Germinal center (tissue), 1 donor: ENCODE measurements at regions not wholly inside any gene's neighbourhood (a gene's known extent, or its start where the extent isn't known, plus 50 kb on each side); places are given as distances from the start of the nearest gene placed in this dataset.

Experiments
- DNase-seq: peaks from one replicate; pipeline ENCODE4 v3.0.0; 2012; ENCODE audit warnings: mixed read lengths, low spot score

DNA sequence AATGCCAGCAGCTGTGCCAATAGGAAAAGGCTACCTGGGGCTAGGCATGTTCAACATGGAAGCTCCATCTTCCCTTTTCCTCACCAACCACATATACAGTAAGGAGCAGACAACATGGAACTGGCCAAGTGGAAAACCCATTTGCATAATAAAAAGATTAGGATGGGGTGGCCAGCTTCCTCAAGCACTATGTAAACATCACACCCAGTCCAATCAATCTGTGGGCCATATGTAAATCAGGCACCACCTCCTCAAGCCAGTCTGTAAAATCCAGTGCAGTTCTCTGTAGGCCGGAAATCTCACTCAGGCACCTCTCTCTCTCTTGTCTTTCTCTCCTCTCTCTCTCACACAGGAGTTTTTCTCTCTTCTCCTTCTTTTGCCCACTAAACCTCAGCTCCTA lies 360.2 kb upstream of the GRIA1 start:
- DNase-seq: no peak

DNA sequence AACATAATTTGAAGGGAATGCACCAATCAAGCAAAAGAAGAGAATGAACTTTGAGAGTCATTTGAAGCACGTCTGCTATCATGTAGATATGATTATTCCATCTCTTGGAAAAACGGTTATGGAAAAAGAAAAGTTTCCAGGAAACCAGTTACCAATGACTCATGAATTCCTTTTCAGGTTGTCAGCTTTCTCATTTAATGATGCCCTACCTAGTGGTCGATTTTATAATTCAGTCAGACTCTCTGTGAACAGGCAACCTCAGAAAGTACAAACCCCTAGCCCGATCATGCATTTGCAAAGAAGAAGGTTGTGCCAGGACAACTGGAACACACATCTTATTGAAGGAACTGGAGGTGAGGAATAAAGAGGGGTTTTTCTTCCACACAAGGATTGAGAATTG lies 355.1 kb upstream of the GRIA1 start:
- no peak for DNase-seq

DNA sequence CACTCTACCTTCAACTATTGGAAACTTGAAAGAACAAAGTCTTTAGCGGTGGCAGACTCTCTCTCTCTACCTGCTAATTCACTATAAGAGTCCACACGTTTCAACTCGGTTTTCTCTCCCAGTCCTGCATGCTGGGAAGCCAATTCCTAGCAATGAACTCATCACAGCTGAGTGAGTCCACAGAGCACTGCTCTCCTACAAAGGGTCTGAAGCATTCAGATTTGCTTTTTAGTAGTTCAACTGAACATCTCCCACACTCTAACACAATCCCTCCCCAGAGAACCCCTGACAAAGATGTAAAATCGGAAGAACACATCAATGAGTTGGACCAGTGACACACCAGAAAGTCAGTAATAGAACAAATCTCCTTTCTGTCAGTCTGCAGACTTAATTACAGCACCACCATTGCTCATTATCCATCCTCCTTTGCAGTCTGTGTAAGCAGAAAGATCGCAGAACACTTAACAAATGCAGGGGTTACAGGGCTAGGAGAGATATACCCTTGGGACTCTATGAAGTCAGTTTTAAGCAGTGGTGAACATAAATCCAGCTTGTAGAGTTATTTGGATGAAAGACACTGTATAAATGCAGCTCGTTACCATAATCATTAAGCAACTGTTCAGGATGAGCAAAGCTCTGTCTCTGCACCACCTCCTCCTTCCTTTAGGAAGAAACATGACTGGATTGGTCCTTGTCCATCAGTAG lies 353.4 kb upstream of the GRIA1 start:
- DNase-seq: no peak

DNA sequence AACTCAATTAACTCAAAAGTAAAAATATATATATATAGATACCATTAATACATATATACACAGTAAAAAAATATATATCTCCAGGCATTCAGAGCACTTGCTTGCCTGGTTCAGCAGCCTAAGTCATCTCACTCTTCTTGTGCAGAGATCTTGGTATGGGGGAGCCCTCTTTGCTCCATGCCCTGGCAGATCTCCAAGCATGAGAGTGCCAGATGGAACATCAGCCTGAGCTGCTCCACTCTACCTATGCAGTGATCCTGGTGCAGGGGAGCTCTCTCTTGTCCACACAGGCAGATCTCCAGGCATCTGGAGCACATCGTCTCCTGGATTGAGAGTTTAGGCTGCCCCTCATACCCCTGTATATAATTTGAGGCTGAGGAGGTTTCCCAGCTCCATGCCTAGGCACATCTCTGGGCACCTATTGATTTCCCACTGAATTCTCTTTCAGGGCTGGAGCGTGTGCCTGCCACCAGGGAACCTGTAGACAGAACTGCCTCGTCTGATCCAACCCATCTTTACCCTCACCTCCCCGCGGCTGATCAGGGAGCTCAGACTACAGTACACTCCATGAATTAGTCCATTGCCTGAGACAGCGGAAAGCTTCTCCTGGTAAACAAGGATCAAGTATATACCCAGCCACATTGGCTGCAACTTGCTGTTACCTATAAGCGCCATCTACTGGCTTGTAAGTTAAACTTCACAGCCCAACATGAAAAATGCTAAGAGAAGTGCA lies 342.4 kb upstream of the GRIA1 start:
- DNase-seq: no peak

DNA sequence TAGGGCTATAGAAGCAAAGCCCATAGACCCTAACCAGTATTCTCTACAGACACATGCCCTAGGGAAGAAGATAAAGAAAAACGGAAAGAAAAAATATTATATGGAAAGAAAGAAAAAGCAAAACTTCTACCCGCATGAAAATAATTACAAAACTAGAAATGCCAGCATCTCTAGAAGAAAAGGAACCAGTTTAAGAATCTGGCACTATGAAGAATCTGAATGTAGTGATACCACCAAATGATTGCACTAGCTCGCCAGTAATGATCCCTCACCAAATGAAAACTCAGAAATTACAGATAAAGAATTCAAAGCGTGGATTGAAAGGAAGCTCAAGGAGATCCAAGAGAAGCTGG lies 341.9 kb upstream of the GRIA1 start:
- no peak for DNase-seq

DNA sequence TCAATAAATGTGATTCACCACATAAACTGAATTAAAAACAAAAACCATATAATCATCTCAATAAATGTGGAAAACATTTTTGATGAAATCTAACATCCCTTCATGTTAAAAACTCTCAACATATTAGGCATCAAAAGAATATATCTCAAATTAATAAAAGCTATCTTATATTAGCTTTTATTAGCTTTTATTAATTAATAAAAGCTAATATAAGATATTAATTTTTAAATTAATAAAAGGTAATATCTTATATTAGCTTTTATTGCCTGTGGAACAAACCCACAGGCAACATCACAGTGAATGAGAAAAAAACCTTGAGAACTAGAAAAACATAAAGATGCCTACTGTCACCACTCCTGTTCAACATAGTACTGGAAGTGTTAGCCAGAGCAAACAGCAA lies 338.9 kb upstream of the GRIA1 start:
- no peak for DNase-seq

DNA sequence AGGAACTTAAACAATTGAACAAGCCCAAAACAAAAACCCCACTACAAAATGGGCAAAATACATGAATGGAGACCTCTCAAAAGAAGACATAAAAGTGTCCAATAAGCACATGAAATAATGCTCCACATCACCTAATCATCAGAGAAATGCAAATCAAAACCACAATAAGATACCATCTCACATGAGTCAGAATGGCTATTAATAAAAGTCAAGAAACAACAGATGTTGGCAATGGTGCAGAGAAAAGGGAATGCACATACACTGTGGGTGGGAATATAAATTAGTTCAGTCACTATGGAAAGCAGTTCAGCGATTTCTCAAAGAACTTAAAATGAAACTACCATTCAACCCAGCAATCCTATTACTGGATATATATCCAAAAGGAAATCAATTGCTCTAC lies 337.4 kb upstream of the GRIA1 start:
- DNase-seq: no peak

DNA sequence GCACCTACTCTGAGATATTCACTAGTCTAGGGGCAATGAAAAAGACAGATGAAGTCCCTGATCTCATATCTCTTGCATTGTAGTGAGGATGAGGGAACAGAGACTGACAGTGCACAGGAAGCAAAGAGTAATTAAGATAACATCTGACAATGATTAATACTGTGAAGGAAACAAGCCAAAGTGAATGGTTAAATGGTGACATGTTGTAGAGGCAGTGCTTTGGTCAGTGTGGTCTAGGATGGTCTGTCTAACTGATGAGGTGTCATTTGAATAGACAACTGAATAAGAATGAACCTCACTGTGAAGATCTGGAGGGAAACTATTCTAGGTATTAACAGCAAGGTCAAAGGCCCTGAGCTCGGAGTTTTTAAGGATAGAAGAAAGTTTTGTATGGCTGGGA lies 333.3 kb upstream of the GRIA1 start:
- DNase-seq: no peak

DNA sequence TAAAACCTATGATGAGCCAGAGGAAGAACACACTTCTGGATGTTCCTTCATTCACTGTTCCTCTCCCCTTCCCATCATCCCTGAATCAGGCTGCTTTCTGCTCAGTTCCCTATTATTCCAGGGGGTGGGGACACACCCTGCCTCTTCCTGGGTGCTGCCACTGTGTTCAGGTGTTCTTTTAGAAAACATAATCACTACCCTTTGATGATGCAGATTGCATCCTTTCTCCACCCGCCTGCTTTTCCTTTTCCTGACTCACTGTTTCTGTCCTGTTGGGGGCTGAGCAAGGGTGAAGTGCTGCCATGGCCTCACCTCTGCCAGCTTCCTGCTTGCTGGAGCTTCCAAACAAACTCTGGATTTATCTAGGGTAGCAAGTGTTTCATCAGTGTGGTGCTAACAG lies 331.9 kb upstream of the GRIA1 start:
- DNase-seq: no peak

DNA sequence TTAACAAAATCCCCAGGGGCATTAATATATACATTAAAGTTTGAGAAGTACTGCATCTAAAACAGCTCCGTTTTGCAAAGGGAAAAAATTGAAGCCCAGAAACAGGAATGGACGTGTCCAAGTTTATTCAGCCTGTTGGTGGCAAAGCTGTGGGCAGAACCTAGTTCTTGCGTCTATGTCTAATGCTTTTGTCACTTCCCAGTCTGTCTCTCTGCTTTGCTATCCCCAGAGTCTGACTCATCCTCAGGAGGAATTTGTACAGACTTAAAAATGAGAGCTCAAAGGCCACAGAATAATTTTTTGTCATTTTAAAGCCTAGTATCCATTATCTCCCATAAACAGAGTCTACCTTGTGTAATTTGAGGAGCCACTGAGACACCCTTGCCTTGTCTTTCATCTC lies 330.9 kb upstream of the GRIA1 start:
- DNase-seq: no peak

DNA sequence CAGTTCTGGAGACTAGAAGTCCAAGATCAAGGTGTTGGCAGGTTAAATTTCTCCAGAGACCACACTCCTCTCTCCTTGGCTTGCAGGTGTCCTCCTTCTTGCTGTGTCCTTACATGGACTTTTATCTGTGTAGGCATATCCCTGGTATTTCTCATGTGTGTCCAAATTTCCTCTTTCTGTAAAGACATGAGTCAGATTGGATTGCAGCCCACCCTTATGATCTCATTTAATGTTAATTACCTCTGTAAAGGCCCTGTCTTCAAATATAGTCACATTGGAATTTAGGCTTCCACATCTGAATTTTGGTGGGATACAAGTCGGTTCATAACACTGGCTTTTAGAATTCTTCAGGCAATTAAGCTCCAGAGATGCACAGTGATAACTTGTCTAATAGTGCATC lies 322.2 kb upstream of the GRIA1 start:
- no peak for DNase-seq

DNA sequence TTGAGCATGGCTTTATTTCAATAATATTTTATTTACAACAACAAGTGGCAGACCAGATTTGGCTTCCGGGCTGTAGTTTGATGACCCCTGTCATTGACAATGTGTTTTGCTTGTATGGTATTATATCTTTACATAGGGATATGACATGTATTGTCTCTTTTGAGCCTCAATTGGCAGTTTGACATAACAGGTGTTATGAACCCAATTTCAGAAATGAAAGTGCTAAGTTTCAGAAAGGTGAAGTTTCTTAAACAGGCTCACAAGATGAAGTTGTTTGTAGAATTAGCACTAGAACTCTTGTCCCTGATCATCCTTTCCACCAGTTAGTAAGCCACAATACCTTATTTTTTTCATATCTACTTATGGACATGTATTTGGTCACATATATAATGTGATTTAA lies 303.0 kb upstream of the GRIA1 start:
- DNase-seq: no peak

DNA sequence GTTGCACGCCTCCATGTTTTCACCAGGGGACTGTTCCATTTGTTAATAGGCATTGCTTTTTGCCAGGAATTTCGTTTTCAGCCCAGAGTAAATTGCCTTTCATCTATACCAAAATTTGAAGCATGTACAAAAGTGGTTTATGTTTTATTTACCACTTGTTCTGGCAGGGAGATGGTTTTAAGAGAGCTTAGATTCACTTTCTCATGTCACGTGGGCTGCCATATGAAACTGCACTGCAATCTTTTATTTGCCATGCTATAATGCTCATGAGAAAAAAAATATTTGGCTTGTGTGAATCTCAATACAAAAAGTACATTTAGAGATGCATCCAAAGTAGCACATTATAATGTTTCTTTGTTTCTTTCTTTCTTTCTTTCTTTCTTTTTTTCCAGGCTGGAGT lies 284.1 kb upstream of the GRIA1 start:
- no peak for DNase-seq

DNA sequence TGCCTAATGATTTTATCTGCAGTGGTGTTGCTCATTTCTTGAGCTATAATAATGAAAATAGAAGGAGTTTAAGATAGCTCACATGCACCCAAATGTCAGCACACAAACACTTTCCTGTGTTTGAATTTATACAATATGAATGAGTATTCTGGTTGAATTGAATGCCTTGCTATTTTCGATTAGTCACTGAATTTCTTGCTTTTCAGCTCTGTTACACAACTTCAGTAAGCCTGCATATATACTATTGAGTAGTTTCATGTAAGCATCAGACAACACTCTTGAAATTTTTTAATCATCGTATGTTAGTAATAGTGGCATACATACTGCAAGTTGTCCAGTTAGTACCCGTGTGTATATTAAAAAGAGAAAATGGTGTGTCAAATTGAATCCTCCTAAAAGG lies 281.5 kb upstream of the GRIA1 start:
- DNase-seq: no peak

DNA sequence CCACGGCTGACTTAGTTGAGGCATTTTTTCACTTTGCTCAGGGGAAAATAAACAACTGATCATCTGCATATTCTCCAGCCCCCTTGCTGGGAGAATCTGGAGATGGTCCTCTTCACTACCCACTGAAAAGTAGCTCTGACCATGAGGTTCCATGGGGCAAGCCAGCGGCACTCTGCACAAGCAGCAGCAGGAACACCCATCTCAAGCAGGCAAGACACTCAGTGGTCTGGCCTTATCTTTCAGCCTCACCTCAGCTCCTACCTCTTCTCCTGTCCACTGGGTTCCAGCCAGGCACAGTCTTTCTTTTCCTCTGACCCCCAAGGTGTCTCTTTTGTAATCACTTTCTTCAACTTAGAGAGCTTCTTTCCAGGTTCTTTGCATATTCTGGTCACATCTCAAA lies 280.8 kb upstream of the GRIA1 start:
- no peak for DNase-seq

DNA sequence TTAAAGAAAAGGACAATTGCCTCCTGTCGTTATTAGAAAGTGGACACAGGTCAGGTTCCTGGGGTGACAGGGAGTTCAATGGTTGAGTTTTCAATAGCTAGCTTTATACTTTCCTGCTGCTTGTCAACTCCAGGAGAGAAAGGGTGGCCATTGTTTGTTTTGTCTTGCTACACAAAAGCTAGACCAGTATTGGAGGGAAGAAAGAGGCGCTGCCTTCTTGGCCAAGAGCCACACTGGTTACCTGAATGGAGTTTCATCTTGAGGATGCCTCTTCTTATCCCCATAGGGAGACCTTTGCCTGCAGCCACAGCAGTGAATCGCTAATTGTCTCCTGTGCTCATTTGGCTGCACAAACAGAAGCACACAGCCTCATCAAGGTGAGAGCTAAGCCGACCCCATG lies 279.4 kb upstream of the GRIA1 start:
- DNase-seq: no peak

DNA sequence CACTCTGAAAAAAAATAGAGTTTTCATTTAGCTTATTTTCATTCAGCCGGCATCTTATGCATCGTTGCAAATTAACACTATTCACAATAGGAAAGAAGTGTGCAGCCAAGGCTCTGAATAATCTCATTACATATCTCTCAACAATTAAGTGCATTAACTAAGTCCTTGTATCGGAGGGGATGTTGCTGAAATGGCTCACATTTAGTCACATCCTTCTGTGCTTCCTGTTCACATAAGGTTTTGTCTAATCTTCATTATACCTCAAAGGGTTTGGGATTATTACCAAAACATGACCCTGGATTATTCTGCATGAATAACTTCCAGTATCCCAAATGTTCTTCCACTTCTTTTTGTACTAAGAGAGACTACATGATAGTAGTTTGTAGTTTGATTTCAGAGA lies 278.0 kb upstream of the GRIA1 start:
- DNase-seq: no peak

DNA sequence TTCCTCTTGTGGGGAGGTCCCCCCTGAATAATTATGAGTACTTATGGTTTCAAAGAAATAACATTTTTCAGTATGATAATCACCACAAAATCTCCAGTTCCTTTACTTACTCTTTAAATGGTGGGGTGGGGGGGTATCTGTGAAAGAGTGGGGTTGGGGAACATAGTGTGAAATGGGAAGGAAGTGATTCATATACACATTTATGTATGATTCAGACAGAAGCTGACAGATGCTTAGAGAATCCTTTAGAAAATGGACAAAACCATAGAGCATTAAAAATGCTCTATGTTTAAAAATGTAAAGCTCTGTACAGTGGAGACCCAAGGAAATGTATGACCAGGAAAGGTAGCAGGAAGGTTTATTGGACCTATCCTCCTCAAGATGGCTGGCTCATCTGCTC lies 267.5 kb upstream of the GRIA1 start:
- no peak for DNase-seq

DNA sequence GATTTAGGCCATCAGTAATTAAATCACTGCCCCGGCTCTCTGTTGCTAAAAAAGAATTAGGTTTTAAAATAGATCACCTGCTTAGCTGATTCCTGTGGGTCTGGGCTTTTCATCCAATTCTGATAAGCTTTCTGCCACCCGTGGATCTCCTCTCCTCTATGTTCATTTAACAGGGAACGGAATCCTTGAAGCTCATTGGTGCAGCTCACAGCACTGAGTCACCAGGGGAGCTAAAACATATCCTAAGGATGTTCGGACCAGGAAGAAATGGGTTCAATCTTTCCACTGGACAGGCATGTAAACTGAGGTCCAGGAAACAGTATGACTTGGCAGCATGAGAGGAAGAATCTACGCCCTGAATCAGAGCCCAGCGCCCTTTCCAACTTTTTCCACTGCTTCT lies 267.1 kb upstream of the GRIA1 start:
- DNase-seq: no peak

DNA sequence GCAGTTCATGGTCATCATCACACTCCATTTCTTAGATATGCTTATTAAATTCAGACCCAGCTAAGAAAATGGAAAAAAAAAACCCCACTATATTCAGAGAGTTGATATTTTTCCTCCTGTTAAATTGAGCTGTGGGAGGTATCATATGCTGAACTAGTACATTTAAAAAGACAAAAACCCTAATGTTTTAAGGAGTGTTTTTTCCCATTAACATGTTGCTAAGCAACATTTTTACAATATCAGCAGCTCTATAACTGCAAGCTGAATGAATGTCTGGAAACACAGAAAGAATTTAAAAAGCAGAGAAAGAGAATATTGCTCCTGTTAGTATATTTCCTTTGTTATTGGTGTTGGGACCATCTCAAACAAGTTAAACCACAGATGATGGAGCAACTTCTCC lies 265.8 kb upstream of the GRIA1 start:
- no peak for DNase-seq

DNA sequence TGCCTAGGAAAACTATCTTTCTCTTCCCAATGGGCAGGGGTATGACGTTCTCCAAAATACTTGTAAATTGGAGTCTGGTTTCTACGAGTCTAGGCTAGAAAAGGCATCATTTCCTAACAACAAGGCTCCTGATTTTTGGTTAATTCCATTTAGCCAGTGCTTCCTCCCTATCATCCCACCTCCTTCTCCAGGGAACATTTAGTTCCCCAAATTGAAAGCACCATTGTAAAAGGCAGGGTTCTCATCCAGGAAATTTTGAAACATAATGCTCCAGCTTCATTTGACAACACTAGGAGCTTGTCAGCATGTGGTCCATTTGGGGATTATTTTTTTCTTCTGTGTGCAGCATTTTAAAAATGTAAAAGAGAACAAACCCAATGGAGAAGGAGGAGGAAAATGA lies 256.5 kb upstream of the GRIA1 start:
- DNase-seq: no peak

DNA sequence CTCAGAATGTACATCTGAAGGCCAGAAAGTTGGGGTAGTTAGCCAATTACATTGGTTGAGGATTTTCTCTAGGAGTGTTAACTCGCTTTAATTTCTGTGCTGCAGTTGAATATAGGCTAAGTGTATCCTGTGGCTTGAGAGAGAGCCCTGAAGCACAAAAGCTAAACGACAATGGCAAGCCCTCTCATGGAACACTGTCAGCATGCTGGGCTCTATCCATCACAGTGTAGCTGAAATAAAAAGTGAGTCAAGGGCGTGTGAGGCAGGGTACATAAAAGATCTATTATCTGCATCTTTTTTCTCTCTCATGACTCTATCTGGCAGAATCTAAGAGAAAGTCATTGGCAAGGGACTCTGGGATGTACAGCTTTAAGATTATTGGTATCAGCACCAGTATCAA lies 254.2 kb upstream of the GRIA1 start:
- DNase-seq: no peak

DNA sequence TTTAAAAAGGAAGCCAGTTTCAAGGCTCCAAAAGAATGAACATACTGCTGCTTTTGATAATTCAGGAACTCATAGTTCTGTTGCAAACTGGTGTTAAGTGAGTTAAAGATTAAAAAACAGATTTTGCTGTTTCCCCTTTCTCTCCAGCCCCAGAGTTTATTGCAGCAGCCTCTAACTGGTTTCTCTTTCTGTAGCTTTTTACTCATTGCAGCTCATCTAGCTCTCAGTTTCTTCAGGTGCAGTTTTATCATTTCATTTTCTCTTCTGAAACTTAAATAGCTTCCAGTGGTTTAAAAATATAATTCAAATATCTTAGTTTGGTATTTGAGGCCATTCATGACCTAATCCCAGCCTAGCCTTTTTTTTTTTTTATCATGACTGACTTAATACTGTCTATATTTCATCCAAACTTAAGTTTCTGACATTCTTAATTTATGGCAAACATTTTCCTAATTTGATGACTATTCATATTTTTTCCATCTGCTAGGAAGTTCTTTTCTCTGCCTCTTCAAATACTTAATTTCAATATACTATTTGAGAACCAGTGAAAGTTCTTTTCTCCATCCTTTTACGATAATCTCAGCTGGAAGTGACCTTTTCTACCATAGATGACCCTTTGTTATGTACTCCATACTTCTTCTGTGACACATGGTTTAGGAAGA lies 252.7 kb upstream of the GRIA1 start:
- DNase-seq: no peak

DNA sequence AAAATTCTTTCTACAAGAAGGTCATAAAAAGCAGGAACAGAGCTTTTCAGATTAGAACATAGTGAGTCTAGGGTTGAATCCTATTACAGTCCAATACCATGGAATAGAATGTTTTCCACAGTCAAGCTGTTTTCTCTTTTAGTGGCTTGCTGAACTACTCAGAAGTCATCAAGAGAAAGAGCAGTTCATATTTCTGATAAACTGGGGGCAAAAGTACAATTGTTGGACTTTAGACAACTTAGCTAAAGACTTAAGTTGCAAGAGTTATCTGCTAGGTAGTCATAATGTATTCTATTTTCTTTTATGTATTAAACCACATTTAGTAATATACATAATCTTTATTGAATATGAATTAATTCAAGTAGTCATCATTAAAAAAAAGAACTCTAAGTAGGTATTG lies 233.1 kb upstream of the GRIA1 start:
- DNase-seq: no peak
